Panc1 (cell line): ENCODE measurements at regions not wholly inside any gene's neighbourhood (a gene's known extent, or its start where the extent isn't known, plus 50 kb on each side); places are given as distances from the start of the nearest gene placed in this dataset.

ENCODE experiments used
- POLR2AphosphoS5 ChIP-seq: IDR thresholded peaks from 2 replicates; pipeline ENCODE4 v1.6.1; 2012; ENCODE audit warnings: mild to moderate bottlenecking, low read depth, low read length, moderate library complexity
- REST ChIP-seq, 2 experiments: IDR thresholded peaks; 2 replicates each; pipeline ENCODE4 v1.6.1; 2011 to 2012; ENCODE audit warnings: low read depth in 2 of 2, control low read depth in 1 of 2, low read length in 1 of 2, mild to moderate bottlenecking in 1 of 2, moderate library complexity in 1 of 2; ENCODE audit not compliant: insufficient read depth in 1 of 2
- SIN3A ChIP-seq: IDR thresholded peaks from 2 replicates; pipeline ENCODE4 v1.6.1; 2012; ENCODE audit warnings: low read depth, mild to moderate bottlenecking, low read length, moderate library complexity, borderline replicate concordance; ENCODE audit not compliant: insufficient read depth
- TCF7L2 ChIP-seq: IDR thresholded peaks from 2 replicates; pipeline ENCODE4 v1.6.1; 2011; ENCODE audit warnings: mild to moderate bottlenecking, low read depth, low read length, inconsistent platforms
- TF ChIP-seq, protein P1 (sequence below): fragments of 450-650 bp; IDR thresholded peaks from 2 replicates; pipeline ENCODE4 v1.5.1; 2017; ENCODE audit warnings: mild to moderate bottlenecking

GRCh38 chr12:98403385-98403784, 112.0 kb upstream of the TMPO start:
- TF ChIP-seq, protein P1, sequence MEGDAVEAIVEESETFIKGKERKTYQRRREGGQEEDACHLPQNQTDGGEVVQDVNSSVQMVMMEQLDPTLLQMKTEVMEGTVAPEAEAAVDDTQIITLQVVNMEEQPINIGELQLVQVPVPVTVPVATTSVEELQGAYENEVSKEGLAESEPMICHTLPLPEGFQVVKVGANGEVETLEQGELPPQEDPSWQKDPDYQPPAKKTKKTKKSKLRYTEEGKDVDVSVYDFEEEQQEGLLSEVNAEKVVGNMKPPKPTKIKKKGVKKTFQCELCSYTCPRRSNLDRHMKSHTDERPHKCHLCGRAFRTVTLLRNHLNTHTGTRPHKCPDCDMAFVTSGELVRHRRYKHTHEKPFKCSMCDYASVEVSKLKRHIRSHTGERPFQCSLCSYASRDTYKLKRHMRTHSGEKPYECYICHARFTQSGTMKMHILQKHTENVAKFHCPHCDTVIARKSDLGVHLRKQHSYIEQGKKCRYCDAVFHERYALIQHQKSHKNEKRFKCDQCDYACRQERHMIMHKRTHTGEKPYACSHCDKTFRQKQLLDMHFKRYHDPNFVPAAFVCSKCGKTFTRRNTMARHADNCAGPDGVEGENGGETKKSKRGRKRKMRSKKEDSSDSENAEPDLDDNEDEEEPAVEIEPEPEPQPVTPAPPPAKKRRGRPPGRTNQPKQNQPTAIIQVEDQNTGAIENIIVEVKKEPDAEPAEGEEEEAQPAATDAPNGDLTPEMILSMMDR: no peak
- TF ChIP-seq REST (IDR thresholded peaks at IDR 0.05; ENCODE audit: insufficient read depth in 1 of 2, low read depth in 2 of 2, low read length in 1 of 2): no peak
- no peak for TF ChIP-seq POLR2AphosphoS5
- no peak for TF ChIP-seq SIN3A
- TF ChIP-seq TCF7L2: no peak
